ENCODE measurements at regions not wholly inside any gene's neighbourhood (a gene's known extent, or its start where the extent isn't known, plus 50 kb on each side); places are given as distances from the start of the nearest gene placed in this dataset.

DNA sequence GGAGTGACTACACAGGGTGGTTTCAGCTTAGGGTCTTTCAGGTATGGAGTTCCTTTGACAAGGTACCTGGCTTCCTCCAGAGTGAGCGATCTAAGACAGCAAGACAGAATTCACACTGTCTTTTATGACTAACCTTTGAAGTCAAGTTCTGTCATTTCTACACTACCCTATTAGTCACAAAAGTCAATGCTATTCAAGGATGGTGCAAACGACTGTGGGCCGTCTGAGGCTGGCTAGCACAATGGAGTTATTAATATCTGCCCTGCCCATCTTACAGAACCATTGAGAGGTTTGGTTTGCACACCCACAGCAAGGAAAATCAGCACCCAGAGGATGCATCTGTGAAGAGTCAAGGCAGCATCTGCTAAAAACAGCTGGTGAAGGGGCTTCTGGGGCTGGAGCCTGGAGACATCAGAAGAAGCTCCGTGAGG lies 62.9 kb upstream of the XCR1 start:
- DNase-seq (ENCODE audit: low spot score) = no peak

DNA sequence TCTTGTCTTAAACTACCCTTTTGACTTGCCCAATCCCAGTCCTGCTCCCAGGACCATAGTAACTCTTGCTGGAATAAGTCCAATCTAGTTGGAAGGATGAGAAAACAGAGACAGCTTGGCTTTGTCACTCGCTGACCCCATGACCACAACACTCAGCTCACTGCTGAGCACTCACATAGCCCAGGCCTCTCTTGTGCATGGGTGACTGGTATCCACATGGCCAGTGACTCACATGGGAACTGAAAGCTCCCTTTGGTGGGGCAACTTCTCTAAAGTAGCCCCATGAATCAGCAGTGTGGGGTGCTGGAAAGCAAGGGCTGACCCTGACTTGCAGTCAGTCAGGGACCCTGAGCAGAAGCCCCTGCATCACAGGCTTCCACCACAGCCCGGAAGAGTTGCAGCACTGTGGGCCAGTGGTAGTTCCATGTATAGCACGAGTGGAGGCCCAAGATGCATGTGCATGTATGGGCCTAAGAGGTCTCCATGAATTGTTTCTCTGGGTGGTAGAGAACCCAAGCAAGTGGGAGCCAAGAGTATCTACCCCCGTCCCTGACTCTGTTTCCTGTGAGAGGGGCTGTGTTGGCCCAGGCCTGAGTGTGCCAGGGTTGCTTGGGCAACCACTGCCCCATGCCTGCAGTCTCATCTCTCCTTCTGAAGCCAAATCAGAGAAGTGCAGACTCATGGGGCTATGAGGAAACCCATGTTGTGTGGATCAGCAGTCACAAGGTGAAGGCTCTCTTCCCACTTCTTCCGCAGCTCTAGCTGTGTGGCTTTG lies 62.1 kb upstream of the XCR1 start:
- DNase-seq (ENCODE audit: low spot score) = peak; percentile 85

DNA sequence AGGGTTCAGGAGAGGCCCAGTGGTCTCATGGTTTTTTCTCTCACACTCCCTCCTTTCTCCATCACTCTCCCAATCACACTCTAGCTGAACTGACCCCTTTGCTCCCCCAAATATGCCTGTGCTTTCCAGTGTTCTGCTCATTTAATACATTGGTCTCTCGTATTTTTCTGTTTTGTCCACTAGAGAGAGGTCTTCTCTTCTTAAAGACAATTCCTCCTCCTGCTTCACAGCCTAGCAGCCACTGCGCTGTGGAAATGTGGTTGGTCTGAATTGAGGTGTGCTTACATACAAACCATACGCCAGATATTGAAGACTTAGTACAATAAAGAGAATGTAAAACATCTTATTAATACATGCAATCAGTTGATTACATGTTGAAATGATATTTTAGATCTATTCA lies 60.6 kb upstream of the XCR1 start:
- DNase-seq (ENCODE audit: low spot score) = peak; percentile 11

DNA sequence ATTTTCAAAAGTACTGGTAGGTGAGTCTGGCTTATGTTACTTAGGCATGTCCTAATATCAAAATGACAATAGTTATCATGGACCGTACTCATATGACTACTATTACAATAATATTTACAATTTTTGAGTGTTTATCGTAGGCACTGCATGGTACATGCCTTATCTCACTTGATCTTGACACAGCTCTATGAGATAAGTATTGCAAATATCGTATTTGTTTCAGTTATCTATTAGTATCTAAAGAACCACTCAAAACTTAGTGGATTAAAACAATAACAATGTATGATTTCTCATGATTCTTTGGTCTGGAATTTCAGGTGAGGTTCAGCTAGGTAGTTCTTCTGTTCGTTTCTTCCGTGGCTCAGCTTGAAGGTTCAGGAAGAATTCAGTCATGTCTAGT lies 59.7 kb upstream of the XCR1 start:
- DNase-seq (ENCODE audit: low spot score) = no peak

DNA sequence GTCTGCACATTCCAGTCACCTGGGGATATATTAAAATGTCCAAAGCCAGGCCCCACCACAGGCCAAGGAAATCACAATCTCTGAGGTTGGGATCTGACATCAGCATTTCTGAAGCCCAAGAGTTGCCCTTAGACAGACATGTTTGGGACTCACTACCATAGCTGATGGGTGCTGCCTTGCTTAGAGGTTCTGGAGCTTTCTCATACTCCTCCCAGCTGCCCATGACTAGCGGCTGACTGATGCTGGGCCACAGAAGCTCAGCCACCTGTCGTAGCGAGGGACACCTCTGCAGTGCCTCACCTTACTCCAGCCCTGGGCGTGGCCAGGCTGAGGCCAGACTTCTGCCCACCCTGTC lies 58.8 kb upstream of the XCR1 start:
- DNase-seq (ENCODE audit: low spot score) = no peak

DNA sequence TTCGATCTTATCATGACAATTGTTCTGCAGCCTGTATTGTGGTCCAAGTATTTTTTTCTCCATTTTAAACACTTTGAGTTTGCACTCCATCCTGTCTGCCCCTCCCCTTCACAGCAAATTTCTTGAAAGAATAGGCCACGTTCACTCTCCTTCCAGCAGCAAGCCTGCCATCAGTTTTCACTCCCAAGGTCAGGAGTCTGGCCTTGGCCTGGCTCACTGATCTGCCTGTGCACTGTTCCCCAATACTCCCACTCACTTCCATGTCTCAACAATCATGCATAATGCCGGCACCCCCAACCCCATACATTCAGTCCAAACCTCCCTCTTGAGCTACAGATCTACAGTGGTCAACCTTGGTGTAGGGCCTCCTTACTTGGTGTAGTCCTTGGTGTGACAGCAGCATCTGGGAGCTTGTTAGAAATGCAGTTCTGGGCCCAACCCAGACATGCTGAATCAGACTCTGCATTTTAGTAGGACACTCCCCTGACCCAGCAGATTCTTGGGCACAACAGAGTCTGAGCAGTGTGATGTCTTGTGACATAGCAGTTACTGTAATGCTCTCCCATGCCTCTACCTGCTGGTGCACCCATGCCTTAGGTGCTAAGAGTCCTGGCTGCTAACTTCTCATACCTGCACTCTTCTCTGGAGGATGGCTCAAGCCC lies 58.3 kb upstream of the XCR1 start:
- no peak for DNase-seq (ENCODE audit: low spot score)

DNA sequence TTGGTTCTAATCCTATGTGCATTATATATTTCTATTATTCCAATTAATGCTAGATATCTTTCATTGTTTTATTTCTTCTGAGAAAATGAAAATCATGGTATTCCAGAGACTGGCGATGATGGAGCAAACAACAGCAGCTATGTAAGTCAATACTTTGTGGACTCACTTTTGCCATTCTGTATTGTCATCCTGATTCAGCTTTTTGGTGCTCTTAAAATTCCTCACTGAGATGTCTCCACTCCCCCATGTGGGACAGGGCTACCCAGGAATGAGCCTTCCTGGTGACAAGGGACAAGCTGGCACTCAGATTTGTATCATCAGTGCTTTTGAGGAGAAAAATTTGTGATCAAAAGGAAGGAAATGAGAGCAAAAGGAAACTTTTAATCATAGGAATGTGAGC lies 56.7 kb upstream of the XCR1 start:
- DNase-seq (ENCODE audit: low spot score) = no peak

DNA sequence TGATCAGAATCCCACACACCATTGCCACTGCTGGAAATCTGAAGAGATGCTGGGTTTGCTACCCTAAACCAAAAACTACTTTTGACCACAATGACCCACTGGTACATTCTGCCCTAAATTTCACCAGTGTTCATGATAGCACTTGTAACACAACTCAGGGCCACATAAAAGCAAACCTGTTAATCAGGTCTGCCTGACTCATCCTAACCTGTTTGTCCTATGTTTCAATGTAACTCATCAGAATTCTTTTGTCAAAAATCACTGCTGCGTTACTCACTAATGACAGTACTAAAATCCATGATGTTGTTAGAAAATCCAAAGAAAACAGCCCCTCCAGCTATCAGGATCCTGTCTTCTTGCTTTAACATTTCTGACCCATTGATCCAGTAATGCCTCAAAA lies 55.6 kb upstream of the XCR1 start:
- DNase-seq (ENCODE audit: low spot score) = no peak

DNA sequence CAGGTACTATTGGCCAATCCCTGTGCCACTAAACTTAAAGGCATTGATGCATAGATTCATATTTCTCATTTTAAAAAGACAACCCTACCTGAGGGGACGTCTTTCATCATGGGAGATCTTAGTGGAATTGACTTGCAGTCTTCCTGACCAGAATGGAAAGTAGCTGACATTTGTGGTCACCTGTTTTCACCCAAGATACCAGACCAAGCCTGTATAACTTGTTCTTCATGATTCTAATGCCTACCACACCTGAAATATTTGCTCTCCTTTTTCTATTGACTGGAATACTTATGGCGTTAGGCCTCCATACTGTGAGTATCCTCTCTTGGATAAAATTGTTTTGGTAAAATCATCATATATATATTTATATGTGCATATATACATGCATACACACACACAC lies 54.7 kb upstream of the XCR1 start:
- no peak for DNase-seq (ENCODE audit: low spot score)

DNA sequence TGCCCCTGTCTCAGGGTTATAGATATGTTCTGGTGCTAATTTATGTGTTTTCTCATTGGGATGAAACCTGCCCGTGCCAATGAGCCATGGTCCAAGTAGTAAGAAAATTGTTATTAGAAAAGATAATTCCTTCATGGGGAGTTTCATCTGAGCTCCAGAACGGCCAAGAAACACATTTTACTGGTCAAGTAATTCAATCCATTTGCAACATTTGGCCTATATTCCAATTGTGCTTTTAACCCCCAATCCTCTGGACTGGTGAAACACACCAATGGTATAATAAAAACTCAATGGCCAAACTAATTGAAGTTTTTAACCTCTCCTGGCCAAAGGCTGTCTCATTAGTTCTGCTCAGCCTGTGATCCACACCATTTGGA lies 53.7 kb upstream of the XCR1 start:
- DNase-seq (ENCODE audit: low spot score) = no peak

DNA sequence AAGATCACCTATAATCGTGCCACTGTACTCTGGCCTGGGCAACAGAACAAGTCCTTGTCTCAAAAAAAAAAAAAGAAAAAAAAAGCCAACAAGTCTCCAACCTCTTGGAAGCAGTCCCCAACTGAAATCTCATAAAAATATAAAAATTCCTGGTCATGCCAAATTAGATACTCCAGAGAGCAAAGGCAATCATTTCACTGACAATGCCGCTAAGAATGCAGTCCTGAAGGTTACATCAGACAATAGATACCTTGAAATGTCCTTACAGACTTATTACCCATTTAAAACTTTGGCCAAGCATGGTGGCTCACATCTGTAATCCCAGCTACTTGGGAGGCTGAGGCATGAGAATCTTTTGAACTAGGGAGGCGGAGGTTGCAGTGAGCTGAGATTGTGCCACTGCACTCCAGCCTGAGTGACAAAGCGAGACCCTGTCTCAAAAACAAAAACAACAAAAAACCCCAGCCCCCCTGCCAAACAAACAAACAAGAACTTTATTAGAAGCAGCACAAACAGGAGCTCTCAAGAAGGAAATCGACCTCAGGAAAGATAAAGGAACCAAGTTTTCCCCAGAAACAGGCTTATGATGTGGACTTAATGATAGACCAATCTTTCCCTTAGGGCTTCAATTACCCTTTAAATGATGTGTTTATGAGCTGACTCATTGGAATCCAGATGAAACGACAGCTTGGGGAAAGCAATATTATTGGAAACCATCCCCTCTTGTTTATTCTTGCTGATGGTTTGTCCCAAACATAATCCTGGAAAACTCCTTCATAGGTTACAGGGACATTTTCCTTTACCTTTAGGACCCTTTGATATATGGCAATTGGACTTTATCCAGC lies 53.1 kb upstream of the XCR1 start:
- no peak for DNase-seq (ENCODE audit: low spot score)

DNA sequence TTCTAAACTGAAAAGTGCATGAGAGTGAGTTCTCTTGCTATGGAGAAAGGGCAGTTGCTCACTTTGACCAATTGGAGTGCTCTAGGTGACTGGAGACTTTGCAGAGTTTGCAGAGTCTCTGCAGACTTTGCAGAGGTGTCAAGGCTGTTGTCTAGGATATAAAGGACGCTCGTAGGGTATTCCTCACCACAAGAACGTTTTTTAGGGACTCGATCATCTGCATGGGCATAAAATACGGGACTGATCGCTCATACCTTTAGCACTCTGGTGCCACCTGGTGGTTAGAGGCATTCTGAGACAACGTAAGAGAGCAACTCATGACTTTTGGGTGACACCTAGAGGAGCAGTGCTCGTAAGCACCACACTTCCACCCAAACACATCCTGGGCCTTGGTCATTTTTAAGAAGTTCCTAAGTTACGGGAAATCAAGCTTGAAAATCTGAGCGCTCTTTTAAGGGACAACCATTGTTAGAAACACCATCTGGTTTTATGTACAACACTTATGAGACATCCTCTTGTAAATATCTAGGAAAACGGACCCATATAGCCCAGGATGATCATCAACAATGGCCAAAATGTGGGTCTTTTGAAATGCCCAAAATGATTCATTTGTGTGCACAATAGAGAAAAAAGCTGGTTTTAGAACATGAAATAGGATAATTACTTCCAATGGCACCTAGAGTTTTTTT lies 51.6 kb upstream of the XCR1 start:
- peak; percentile 57 for DNase-seq (ENCODE audit: low spot score)
